ENCODE measurements at regions not wholly inside any gene's neighbourhood (a gene's known extent, or its start where the extent isn't known, plus 50 kb on each side); places are given as distances from the start of the nearest gene placed in this dataset.
"Not testable (repeated sequence)": the region's sequence is repeated elsewhere in the genome, so short reads cannot be mapped to it uniquely, and the experiment has no call there.

GRCh38 chr5:124502551-124502950 lies 243.9 kb downstream of the ZNF608 start:
- DNase-seq: no peak

GRCh38 chr5:124499818-124500217 lies 246.6 kb downstream of the ZNF608 start:
- not testable (repeated sequence) for DNase-seq

- DNase-seq: not testable (repeated sequence)
These were observed 249.5 kb downstream of the ZNF608 start for GRCh38 chr5:124496968-124497367.

GRCh38 chr5:124494540-124495116 lies 251.8 kb downstream of the ZNF608 start:
- no peak for DNase-seq

GRCh38 chr5:124492444-124493224 lies 253.8 kb downstream of the ZNF608 start:
- no peak for DNase-seq

GRCh38 chr5:124490315-124490714 lies 256.1 kb downstream of the ZNF608 start:
- DNase-seq: not testable (repeated sequence)

- DNase-seq: no peak
These were observed 265.0 kb downstream of the ZNF608 start for GRCh38 chr5:124481419-124481818.

GRCh38 chr5:124480964-124481363 lies 265.5 kb downstream of the ZNF608 start:
- DNase-seq: no peak

GRCh38 chr5:124480022-124480421 lies 266.4 kb downstream of the ZNF608 start:
- no peak for DNase-seq

GRCh38 chr5:124478264-124478663 lies 268.2 kb downstream of the ZNF608 start:
- no peak for DNase-seq

GRCh38 chr5:124477577-124477976 lies 268.9 kb downstream of the ZNF608 start:
- no peak for DNase-seq

- no peak for DNase-seq
These were observed 269.4 kb downstream of the ZNF608 start for GRCh38 chr5:124477062-124477461.

GRCh38 chr5:124474528-124475215 lies 271.8 kb downstream of the ZNF608 start:
- DNase-seq: no peak

GRCh38 chr5:124468671-124469411 lies 277.6 kb downstream of the ZNF608 start:
- DNase-seq: no peak

GRCh38 chr5:124467745-124468144 lies 278.7 kb downstream of the ZNF608 start:
- DNase-seq: no peak

GRCh38 chr5:124466011-124466410 lies 280.4 kb downstream of the ZNF608 start:
- no peak for DNase-seq

GRCh38 chr5:124463851-124464250 lies 282.6 kb downstream of the ZNF608 start:
- no peak for DNase-seq

GRCh38 chr5:124462751-124463150 lies 283.7 kb downstream of the ZNF608 start:
- no peak for DNase-seq

- no peak for DNase-seq
These were observed 284.5 kb downstream of the ZNF608 start for GRCh38 chr5:124461941-124462340.

GRCh38 chr5:124461157-124461556 lies 285.3 kb downstream of the ZNF608 start:
- no peak for DNase-seq

- DNase-seq: no peak
These were observed 285.8 kb downstream of the ZNF608 start for GRCh38 chr5:124460642-124461041.

- no peak for DNase-seq
These were observed 286.5 kb downstream of the ZNF608 start for GRCh38 chr5:124459984-124460383.

- no peak for DNase-seq
These were observed 288.5 kb downstream of the ZNF608 start for GRCh38 chr5:124457901-124458300.

All from effector CD4-positive, alpha-beta T cell (primary cell).